ENCODE measurements at regions not wholly inside any gene's neighbourhood (a gene's known extent, or its start where the extent isn't known, plus 50 kb on each side); places are given as distances from the start of the nearest gene placed in this dataset.
"Not testable (repeated sequence)": the region's sequence is repeated elsewhere in the genome, so short reads cannot be mapped to it uniquely, and the experiment has no call there.

GRCh38 chr2:123614596-123614995 is 410.5 kb upstream of the CNTNAP5 start:
- no peak for DNase-seq

GRCh38 chr2:123618642-123619041 is 406.4 kb upstream of the CNTNAP5 start:
- DNase-seq, result not testable (repeated sequence)

- no peak for DNase-seq
Measured at GRCh38 chr2:123624816-123625215, 400.3 kb upstream of the CNTNAP5 start.

- DNase-seq, result no peak
Measured at GRCh38 chr2:123636232-123636631, 388.9 kb upstream of the CNTNAP5 start.

GRCh38 chr2:123640685-123641335 is 384.3 kb upstream of the CNTNAP5 start:
- DNase-seq, result no peak

- DNase-seq, result no peak
Measured at GRCh38 chr2:123644053-123644452, 381.0 kb upstream of the CNTNAP5 start.

GRCh38 chr2:123648016-123648415 is 377.1 kb upstream of the CNTNAP5 start:
- no peak for DNase-seq

- DNase-seq, result no peak
Measured at GRCh38 chr2:123648956-123649355, 376.1 kb upstream of the CNTNAP5 start.

GRCh38 chr2:123651151-123651550 is 373.9 kb upstream of the CNTNAP5 start:
- no peak for DNase-seq

- DNase-seq, result no peak
Measured at GRCh38 chr2:123652320-123652719, 372.8 kb upstream of the CNTNAP5 start.

GRCh38 chr2:123656590-123656989 is 368.5 kb upstream of the CNTNAP5 start:
- no peak for DNase-seq

GRCh38 chr2:123659120-123659519 is 366.0 kb upstream of the CNTNAP5 start:
- DNase-seq, result no peak

- DNase-seq, result no peak
Measured at GRCh38 chr2:123670286-123670685, 354.8 kb upstream of the CNTNAP5 start.

- DNase-seq, result not testable (repeated sequence)
Measured at GRCh38 chr2:123683797-123684196, 341.3 kb upstream of the CNTNAP5 start.

GRCh38 chr2:123687064-123687463 is 338.0 kb upstream of the CNTNAP5 start:
- no peak for DNase-seq

GRCh38 chr2:123688231-123688940 is 336.7 kb upstream of the CNTNAP5 start:
- DNase-seq, result no peak

- DNase-seq, result no peak
Measured at GRCh38 chr2:123692121-123692520, 333.0 kb upstream of the CNTNAP5 start.

GRCh38 chr2:123693836-123694235 is 331.3 kb upstream of the CNTNAP5 start:
- no peak for DNase-seq

- no peak for DNase-seq
Measured at GRCh38 chr2:123695426-123695825, 329.7 kb upstream of the CNTNAP5 start.

GRCh38 chr2:123696021-123696420 is 329.1 kb upstream of the CNTNAP5 start:
- no peak for DNase-seq

GRCh38 chr2:123696799-123697410 is 328.2 kb upstream of the CNTNAP5 start:
- no peak for DNase-seq

- no peak for DNase-seq
Measured at GRCh38 chr2:123715467-123715982, 309.6 kb upstream of the CNTNAP5 start.

GRCh38 chr2:123717636-123718334 is 307.3 kb upstream of the CNTNAP5 start:
- DNase-seq, result no peak
